ENCODE measurements at regions not wholly inside any gene's neighbourhood (a gene's known extent, or its start where the extent isn't known, plus 50 kb on each side); places are given as distances from the start of the nearest gene placed in this dataset.

DNA sequence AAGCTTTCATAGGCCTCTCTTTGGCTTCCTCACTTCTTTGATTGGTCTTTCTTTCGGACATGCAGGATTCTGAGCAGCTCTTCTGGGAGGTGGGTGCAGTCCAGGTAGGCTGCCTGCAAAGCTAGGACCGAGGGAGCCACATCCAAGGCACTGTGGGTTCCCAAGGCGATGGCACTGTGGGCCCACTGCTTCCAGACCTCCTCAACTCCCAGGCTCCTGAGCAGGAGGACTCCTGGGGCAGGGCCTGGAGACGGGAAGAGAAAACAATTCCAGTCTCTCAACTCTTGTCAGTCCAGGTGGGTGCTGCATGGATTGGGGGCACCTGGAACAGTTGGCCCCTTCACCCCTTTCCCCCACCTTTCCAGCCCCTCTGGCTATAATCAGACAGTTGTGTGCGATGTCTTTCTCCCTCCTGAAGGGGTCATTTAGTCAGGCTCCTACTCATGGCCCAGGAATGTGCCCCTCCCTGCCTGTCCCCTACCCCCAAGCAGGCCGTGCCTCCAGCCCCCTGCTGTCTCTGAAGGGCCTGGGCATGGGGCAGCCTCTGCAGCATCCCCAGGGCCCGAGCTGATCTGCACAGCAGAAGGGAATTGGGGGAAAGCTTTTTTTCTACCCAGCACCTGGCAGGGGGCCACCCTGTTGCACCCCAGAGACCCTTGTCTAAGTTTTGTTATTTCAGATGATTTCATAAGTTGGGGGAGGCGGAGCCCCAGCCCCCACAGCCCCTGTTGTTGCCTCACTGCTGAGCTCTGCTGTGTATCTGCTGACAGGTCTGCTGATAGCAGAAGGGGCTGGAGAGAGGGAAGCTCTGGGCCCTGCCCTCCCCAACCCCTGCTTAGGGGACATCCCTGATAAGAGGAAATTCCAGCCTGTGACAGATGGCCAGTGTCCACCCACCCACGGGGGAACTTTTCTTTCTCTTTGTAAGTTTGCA lies 330.3 kb downstream of the SEC14L1 start:
- TF ChIP-seq, protein P1, sequence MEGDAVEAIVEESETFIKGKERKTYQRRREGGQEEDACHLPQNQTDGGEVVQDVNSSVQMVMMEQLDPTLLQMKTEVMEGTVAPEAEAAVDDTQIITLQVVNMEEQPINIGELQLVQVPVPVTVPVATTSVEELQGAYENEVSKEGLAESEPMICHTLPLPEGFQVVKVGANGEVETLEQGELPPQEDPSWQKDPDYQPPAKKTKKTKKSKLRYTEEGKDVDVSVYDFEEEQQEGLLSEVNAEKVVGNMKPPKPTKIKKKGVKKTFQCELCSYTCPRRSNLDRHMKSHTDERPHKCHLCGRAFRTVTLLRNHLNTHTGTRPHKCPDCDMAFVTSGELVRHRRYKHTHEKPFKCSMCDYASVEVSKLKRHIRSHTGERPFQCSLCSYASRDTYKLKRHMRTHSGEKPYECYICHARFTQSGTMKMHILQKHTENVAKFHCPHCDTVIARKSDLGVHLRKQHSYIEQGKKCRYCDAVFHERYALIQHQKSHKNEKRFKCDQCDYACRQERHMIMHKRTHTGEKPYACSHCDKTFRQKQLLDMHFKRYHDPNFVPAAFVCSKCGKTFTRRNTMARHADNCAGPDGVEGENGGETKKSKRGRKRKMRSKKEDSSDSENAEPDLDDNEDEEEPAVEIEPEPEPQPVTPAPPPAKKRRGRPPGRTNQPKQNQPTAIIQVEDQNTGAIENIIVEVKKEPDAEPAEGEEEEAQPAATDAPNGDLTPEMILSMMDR (tag by site-specific recombination; IDR thresholded peaks at IDR 0.05) = no peak
- TF ChIP-seq YY1 (tag by site-specific recombination; IDR thresholded peaks at IDR 0.05) = no peak
- TF ChIP-seq ZNF211 (tag by site-specific recombination; IDR thresholded peaks at IDR 0.05; ENCODE audit: low read depth) = no peak
- TF ChIP-seq, protein P2, sequence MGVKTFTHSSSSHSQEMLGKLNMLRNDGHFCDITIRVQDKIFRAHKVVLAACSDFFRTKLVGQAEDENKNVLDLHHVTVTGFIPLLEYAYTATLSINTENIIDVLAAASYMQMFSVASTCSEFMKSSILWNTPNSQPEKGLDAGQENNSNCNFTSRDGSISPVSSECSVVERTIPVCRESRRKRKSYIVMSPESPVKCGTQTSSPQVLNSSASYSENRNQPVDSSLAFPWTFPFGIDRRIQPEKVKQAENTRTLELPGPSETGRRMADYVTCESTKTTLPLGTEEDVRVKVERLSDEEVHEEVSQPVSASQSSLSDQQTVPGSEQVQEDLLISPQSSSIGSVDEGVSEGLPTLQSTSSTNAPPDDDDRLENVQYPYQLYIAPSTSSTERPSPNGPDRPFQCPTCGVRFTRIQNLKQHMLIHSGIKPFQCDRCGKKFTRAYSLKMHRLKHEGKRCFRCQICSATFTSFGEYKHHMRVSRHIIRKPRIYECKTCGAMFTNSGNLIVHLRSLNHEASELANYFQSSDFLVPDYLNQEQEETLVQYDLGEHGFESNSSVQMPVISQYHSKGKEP (tag by site-specific recombination; IDR thresholded peaks at IDR 0.05) = no peak
